Anterior cingulate cortex (tissue), 58 donors: ENCODE measurements at regions not wholly inside any gene's neighbourhood (a gene's known extent, or its start where the extent isn't known, plus 50 kb on each side); places are given as distances from the start of the nearest gene placed in this dataset.
"Not testable (repeated sequence)": the region's sequence is repeated elsewhere in the genome, so short reads cannot be mapped to it uniquely, and the experiment has no call there.

Experiments
- DNase-seq, 58 donors: peaks; one replicate each; lab custom pipeline; 2025; lab: John Stamatoyannopoulos, UW

DNA sequence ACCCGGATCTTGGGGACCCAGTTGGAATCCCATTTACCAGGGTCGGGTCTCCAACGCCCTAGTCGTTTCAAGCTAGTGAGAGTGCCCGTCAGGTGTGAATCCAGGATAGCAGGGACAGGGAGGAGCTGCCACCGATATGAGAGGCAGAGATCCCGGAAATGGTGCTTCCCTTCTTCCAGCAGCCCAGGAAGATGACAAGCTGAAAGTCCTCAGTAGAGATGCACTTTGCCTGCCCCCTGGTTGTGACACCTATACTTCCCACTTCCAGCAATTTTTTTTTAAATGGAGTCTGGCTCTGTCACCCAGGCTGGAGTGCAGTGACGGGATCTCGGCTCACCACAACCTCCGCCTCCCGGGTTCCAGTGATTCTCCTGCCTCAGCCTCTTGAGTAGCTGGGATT is 503.0 kb downstream of the NTRK3 start:
- no peak for DNase-seq

GRCh38 chr15:87752250-87752951 is 504.1 kb downstream of the NTRK3 start:
- no peak for DNase-seq

DNA sequence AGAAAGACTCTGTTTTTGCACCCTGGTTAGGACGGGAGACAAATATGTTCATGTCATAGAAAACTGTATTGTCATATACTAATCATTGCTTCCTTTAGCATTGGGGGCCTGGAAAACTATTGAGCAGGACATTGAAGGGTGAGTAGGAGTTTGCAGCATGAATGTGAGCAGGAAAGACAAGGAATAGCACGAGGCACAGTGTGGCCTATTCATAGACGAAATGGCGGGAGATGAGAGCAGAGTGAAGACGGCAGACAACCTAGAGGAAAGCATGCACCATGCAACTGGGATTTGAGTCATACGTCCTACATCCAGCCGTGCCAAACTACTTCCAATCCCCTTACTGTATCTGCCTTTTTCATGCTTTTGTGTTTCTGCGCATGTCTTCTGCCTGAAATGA is 508.1 kb downstream of the NTRK3 start:
- no peak for DNase-seq

DNA sequence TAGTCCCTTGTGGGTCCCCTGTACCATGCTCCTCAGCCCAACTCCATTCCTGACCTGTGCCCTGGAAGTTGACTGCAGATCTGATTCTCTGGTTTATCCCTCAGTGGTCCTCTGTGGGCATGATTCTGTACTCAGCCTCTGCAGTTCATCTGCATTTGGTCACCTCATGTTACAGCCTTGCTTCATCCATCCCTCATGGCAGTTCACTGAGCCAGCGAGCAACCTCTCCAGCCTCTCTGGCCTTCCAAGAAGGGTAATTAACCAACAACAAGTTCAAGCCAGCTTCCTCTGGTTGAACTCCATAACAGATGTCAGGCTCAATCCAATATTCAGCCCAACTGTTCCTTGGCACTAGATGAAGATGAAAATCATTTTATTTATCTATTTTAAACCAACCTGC is 509.5 kb downstream of the NTRK3 start:
- DNase-seq: no peak

DNA sequence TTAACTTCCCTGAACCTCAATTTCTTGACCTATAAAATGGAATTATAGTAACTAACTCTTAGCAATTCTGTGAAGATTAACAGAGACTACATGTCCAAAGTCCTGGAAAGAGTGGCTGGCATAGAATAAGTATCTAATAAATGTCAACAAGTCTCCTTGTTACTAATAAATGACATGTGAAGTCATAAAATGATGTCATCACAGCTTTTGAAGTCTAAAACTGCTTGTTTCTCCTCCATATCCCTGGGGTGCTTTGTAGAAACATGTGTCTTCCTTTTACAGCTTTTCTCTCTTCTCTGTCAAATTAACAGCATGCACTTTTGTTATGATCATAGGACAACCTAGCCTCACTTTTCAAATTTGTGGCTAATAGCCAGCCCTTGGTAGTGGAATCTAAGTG is 510.2 kb downstream of the NTRK3 start:
- no peak for DNase-seq

DNA sequence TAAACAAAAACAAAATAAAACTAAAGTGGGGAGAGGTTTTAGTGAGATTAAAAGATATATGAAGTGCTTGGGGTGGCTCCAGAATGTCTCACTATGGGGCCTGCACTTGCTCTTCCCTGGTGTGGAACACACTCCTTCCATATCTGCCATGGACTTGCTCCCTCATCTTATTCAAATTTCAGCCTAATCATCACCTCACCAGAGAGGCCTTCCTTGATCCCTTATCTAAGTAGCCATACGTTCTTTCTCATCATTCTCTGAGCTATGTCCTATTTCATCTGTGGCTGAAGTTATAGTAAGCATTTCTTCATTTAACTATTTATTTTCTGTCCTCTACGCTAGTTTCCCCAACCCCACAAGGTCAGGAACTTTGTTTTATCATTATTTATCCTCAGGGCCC is 511.7 kb downstream of the NTRK3 start:
- DNase-seq: no peak

GRCh38 chr15:87743562-87743961 is 513.0 kb downstream of the NTRK3 start:
- DNase-seq: no peak

DNA sequence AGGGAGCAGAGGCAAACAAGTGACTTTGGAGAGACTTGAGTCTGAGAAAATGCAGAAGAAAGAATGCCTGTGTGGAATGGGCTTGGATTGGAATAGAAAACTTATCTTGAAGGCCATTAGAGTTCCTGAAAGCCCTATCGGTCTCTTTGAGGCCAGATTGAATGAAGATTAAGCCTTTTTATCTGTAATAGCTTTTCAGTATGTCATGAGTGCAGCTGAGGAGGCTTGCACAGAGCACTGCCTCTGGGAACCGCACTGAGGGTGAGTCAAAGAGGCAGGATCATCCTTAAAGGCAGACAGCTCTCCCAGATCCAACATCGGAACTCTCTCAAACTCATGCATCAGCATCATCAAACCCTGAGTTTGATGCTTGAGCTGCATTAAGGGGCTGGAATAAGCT is 515.2 kb downstream of the NTRK3 start:
- no peak for DNase-seq

DNA sequence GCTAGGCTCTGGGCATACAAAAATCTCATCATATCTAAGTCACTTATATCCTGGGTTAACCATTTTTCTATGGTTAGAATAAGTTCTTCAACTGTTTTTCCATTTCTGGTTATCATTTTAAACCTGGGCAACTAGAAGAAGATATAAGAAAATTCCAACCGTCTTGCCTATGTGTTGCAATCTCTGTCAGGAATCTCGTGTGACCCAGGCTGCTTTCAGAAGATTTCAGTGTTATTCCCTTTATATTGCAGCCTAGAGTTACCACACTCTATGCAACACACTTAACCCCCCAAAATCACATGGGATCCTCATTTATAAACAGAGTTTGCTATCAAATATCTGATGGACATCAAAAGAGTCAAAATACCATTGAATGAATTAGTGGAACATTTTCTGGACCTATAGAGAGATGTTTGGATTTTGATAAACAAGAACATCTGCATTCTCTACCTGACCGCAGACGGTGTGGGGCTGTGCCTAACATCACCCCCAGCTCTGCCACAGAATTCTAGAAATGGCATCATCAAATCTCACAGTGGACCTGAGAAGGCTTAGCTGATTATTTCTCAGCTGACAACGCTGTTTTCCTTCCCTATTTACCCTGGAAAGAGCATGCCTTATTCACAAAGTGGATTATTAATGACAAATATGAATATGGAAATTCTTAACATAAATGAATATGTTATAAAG is 515.7 kb downstream of the NTRK3 start:
- DNase-seq: no peak

DNA sequence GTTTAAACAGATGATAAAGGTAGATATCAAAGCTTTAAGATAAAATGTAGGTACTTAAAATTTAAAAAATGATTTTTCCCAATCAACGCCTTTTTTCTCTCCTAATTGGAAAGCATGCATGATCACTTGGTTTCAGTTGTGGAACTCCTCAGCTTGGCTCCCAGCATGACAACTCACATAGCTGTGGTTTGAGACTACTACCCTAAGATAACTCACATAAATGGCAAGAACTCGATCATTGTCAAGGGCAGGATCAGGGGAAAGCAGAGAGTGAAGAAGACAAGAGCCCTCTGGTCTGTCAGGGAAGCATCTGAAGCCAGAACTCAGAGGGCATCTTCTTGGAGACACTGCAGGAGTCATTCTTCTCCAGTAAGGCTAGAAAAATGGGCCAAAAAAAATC is 516.7 kb downstream of the NTRK3 start:
- no peak for DNase-seq

DNA sequence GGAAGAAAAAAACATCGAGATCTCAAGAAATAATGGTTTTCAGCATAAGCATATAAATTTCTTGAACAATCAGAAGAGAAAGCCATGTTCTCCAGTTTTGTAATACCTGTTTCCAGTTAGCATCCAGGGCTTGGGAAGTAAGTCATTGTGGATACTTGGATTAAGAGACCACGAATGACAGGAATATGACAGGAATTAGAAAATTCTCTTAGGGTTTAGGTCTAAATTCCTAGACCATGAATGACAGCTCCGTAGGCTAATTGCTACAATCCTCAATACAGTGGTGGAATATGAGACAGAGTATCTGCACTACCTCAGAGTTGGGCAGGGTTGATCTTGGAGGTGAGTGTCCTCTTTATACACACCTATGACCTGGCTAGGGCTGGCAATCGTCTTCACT is 517.5 kb downstream of the NTRK3 start:
- DNase-seq: no peak

GRCh38 chr15:87737460-87737859 is 519.1 kb downstream of the NTRK3 start:
- DNase-seq: not testable (repeated sequence)

DNA sequence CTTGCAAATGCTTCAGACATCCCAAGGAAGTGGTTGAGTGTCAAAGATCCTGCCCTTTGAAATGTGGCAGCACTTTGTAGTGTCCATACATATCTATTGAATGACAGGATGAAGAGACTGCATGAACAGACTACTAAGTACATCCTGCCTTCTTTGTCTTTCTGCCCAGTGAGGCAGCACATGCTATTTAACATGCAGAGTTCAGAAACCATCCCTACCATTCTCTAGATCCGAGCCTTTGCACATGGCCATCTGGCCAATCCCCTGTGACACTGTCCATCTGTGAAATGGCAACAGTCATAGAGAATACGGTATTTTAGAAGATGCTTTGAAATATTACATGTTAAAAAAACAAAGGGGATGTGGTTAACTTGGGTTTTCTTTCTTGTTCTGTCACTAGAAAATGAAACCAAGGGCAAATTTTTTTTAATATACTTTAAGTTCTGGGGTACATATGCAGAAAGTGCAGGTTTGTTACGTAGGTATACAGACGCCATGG is 519.6 kb downstream of the NTRK3 start:
- no peak for DNase-seq

GRCh38 chr15:87736401-87736800 is 520.1 kb downstream of the NTRK3 start:
- DNase-seq: no peak

DNA sequence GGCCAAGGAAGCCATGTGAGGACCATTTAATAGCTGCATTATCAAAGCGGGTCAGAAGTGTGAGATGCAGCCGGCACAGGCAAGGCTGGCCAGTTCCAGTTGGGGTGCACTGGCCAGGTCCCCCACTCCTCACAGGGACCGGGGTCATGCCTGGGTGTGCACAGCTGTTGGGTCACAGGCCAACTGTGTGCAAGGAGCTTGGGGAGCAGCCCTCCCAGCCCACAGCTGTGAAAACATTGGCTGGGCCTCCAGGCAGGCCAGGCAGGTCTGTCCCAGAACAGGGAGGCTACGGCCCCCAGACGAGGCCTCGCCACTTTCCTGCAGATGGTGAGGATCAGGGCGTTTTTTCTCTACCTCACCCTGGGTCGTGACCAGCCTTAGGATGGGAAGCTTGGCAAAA is 521.0 kb downstream of the NTRK3 start:
- DNase-seq: no peak

GRCh38 chr15:87734571-87735373 is 521.8 kb downstream of the NTRK3 start:
- DNase-seq: no peak

- no peak for DNase-seq
Observed at GRCh38 chr15:87733977-87734376, 522.6 kb downstream of the NTRK3 start.

GRCh38 chr15:87733541-87733941 is 523.0 kb downstream of the NTRK3 start:
- DNase-seq: no peak

DNA sequence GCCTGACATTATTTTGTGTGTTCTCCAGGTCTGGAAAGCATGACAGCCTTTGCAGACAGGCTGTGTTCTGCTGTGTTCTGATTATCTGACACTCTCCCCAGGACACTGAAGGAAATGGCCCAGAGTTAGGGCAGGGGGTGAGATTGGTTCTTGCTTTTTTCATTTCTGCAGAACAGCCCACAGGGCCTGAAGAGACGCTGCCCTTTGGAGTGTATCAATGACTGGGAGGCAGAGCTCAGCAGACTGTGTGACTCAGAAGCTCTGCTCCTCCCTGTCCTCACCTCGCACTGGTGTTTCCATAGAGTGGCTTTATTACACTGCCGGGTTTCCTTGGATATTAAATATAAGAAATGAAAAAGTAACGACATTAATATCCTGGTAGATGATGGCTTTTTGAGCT is 523.6 kb downstream of the NTRK3 start:
- no peak for DNase-seq

GRCh38 chr15:87731630-87732029 is 524.9 kb downstream of the NTRK3 start:
- no peak for DNase-seq

- DNase-seq: no peak
Observed at GRCh38 chr15:87730706-87731105, 525.8 kb downstream of the NTRK3 start.
